K562 (cell line): ENCODE measurements at regions not wholly inside any gene's neighbourhood (a gene's known extent, or its start where the extent isn't known, plus 50 kb on each side); places are given as distances from the start of the nearest gene placed in this dataset.
A peak's percentile ranks its signal among the peaks of the same experiment; 100 is the strongest.

Source experiments
- ARID4B ChIP-seq: sonication (generic); formaldehyde crosslinking; IDR thresholded peaks from 2 replicates; pipeline ENCODE4 v1.8.0; 2022; ENCODE audit warnings: mild to moderate bottlenecking, missing genetic modification reagents
- CREB3L1 ChIP-seq: fragments of 450-650 bp; IDR thresholded peaks from 2 replicates; pipeline ENCODE4 v1.6.1; 2014; ENCODE audit warnings: low read depth, mild to moderate bottlenecking, moderate library complexity, borderline replicate concordance
- CSDE1 ChIP-seq, 2 experiments: fragments of 450-650 bp; IDR thresholded peaks; 2 replicates each; pipeline ENCODE4 v1.6.1; 2016; ENCODE audit warnings: mild to moderate bottlenecking in 1 of 2
- HES1 ChIP-seq: fragments of 450-650 bp; IDR thresholded peaks from 2 replicates; pipeline ENCODE4 v1.6.1; 2016; ENCODE audit warnings: low read depth, mild to moderate bottlenecking, moderate library complexity
- L3MBTL2 ChIP-seq: fragments of 450-650 bp; IDR thresholded peaks from 2 replicates; pipeline ENCODE4 v1.6.1; 2016; ENCODE audit warnings: mild to moderate bottlenecking, moderate library complexity
- OTX1 ChIP-seq: fragments of 450-650 bp; formaldehyde crosslinking; IDR thresholded peaks from 2 replicates; pipeline ENCODE4 v1.4.0; 2022; ENCODE audit warnings: mild to moderate bottlenecking
- U2AF1 ChIP-seq: fragments of 200-400 bp; formaldehyde crosslinking; optimal IDR thresholded peaks from 2 replicates; pipeline ENCODE3; 2017; ENCODE audit warnings: mild to moderate bottlenecking, low read depth, low read length, moderate library complexity
- ZBTB2 ChIP-seq: fragments of 450-650 bp; IDR thresholded peaks from 2 replicates; pipeline ENCODE4 v1.6.1; 2016; ENCODE audit warnings: antibody characterized with exemption
- ZNF707 ChIP-seq: fragments of 250-450 bp; sonication (Bioruptor Pico); conservative IDR thresholded peaks from 2 replicates; pipeline ENCODE4 v1.8.0; 2022; ENCODE audit warnings: inconsistent platforms, mild to moderate bottlenecking, moderate library complexity
- TF ChIP-seq, protein P1 (sequence below), 2 experiments: fragments of 450-650 bp; IDR thresholded peaks; 2 replicates each; pipeline ENCODE4 v1.6.1; 2016
- TF ChIP-seq, protein P2 (sequence below): fragments of 450-650 bp; IDR thresholded peaks from 2 replicates; pipeline ENCODE4 v1.6.1; 2017; ENCODE audit warnings: antibody characterized with exemption
- TF ChIP-seq, protein P3 (sequence below): fragments of 450-650 bp; formaldehyde crosslinking; conservative IDR thresholded peaks from 2 replicates; pipeline ENCODE4 v1.4.0; 2022; ENCODE audit warnings: mild to moderate bottlenecking, missing genetic modification characterization

GRCh38 chr6:27777614-27778355 lies 134.4 kb downstream of the OR2B2 start (continued):
- TF ChIP-seq, protein P1, sequence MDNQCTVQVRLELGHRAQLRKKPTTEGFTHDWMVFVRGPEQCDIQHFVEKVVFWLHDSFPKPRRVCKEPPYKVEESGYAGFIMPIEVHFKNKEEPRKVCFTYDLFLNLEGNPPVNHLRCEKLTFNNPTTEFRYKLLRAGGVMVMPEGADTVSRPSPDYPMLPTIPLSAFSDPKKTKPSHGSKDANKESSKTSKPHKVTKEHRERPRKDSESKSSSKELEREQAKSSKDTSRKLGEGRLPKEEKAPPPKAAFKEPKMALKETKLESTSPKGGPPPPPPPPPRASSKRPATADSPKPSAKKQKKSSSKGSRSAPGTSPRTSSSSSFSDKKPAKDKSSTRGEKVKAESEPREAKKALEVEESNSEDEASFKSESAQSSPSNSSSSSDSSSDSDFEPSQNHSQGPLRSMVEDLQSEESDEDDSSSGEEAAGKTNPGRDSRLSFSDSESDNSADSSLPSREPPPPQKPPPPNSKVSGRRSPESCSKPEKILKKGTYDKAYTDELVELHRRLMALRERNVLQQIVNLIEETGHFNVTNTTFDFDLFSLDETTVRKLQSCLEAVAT (IDR thresholded peaks at IDR 0.05): peak; percentile 65 to 76
- TF ChIP-seq ARID4B (CRISPR knock-in tag) (no peak), ZNF707 (peak; percentile 53; the same call in 1 of the 2 replicates), CREB3L1 (no peak), L3MBTL2 (peak; percentile 64), U2AF1 (peak; percentile 33), HES1 (0 out of 2 replicates have a peak, but pooled peaks have one; percentile 33), OTX1 (peak; percentile 93), ZBTB2 (peak; percentile 82), CSDE1 (IDR thresholded peaks at IDR 0.05) (0 out of 4 replicates have a peak, but pooled peaks of 1 of the 2 experiments have one; percentile 48)
- TF ChIP-seq, protein P2, sequence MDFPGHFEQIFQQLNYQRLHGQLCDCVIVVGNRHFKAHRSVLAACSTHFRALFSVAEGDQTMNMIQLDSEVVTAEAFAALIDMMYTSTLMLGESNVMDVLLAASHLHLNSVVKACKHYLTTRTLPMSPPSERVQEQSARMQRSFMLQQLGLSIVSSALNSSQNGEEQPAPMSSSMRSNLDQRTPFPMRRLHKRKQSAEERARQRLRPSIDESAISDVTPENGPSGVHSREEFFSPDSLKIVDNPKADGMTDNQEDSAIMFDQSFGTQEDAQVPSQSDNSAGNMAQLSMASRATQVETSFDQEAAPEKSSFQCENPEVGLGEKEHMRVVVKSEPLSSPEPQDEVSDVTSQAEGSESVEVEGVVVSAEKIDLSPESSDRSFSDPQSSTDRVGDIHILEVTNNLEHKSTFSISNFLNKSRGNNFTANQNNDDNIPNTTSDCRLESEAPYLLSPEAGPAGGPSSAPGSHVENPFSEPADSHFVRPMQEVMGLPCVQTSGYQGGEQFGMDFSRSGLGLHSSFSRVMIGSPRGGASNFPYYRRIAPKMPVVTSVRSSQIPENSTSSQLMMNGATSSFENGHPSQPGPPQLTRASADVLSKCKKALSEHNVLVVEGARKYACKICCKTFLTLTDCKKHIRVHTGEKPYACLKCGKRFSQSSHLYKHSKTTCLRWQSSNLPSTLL: peak; percentile 69
- TF ChIP-seq, protein P3, sequence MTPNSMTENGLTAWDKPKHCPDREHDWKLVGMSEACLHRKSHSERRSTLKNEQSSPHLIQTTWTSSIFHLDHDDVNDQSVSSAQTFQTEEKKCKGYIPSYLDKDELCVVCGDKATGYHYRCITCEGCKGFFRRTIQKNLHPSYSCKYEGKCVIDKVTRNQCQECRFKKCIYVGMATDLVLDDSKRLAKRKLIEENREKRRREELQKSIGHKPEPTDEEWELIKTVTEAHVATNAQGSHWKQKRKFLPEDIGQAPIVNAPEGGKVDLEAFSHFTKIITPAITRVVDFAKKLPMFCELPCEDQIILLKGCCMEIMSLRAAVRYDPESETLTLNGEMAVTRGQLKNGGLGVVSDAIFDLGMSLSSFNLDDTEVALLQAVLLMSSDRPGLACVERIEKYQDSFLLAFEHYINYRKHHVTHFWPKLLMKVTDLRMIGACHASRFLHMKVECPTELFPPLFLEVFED (CRISPR knock-in tag): 0 out of 2 replicates have a peak, but pooled peaks have one; percentile 90
